NB4 (cell line): ENCODE measurements at regions not wholly inside any gene's neighbourhood (a gene's known extent, or its start where the extent isn't known, plus 50 kb on each side); places are given as distances from the start of the nearest gene placed in this dataset.

Source experiments
- CTCF ChIP-seq: IDR thresholded peaks from one replicate; pipeline ENCODE4 v1.5.1; 2012; ENCODE audit warnings: low read depth, low read length
- POLR2A ChIP-seq: IDR thresholded peaks from 2 replicates; pipeline ENCODE4 v1.6.1; 2011; ENCODE audit warnings: mild to moderate bottlenecking; ENCODE audit not compliant: insufficient read length; ENCODE audit errors: extremely low read depth

- TF ChIP-seq POLR2A (no peak), CTCF (no peak)
These were observed 82.0 kb upstream of the DHX15 start for GRCh38 chr4:24666316-24666715.
